H1 (cell line): ENCODE measurements at regions not wholly inside any gene's neighbourhood (a gene's known extent, or its start where the extent isn't known, plus 50 kb on each side); places are given as distances from the start of the nearest gene placed in this dataset.

Experiments used
- CTCF ChIA-PET: fragments of 300-600 bp; sonication (Branson Sonifier 250); formaldehyde crosslinking; loops from one replicate; lab custom pipeline; 2021; ENCODE audit not compliant: partially characterized antibody; lab: Charles Lee
- POLR2A ChIA-PET: fragments of 300-600 bp; sonication (Branson Sonifier 250); formaldehyde crosslinking; loops from one replicate; lab custom pipeline; 2021; ENCODE audit warnings: inconsistent platforms; ENCODE audit not compliant: partially characterized antibody; lab: Charles Lee
- DNase-seq, 2 experiments: peaks; one replicate each; pipeline versions ENCODE4 v3.0.0 to v3.0.0-alpha.2; 2010 to 2022; ENCODE audit warnings: low spot score in 2 of 2, low read depth in 1 of 2, mixed read lengths in 1 of 2
- FAIRE-seq: peaks from 2 replicates; lab custom pipeline; 2011; peaks lifted over from hg19 to GRCh38; lab: Jason Lieb, UNC
- H2AFZ ChIP-seq: 2 replicates; pipeline ENCODE4 v1.8.1; 2012; ENCODE audit warnings: low read length, inconsistent platforms
- H2AK5ac ChIP-seq: 2 replicates; pipeline ENCODE4 v1.6.1; 2013; ENCODE audit warnings: low read depth, low read length
- H2BK120ac ChIP-seq: replicated peaks from 2 replicates; pipeline ENCODE3; 2013; ENCODE audit warnings: low read depth, low read length, inconsistent platforms
- H2BK12ac ChIP-seq: 2 replicates; pipeline ENCODE4 v1.6.1; 2013; ENCODE audit warnings: low read depth, low read length
- H2BK15ac ChIP-seq: 2 replicates; pipeline ENCODE4 v1.6.1; 2013; ENCODE audit warnings: low read length
- H2BK20ac ChIP-seq: 2 replicates; pipeline ENCODE4 v1.6.1; 2013; ENCODE audit warnings: low read length
- H2BK5ac ChIP-seq: 2 replicates; pipeline ENCODE4 v1.6.1; 2013; ENCODE audit warnings: low read depth, low read length
- H3K14ac ChIP-seq: 2 replicates; pipeline ENCODE4 v1.6.1; 2013; ENCODE audit warnings: inconsistent platforms; ENCODE audit not compliant: insufficient read length
- H3K18ac ChIP-seq: 2 replicates; pipeline ENCODE4 v1.6.1; 2013; ENCODE audit warnings: low read length; ENCODE audit errors: extremely low read depth
- H3K23ac ChIP-seq: 2 replicates; pipeline ENCODE4 v1.6.1; 2013; ENCODE audit warnings: inconsistent platforms; ENCODE audit not compliant: insufficient read length
- H3K23me2 ChIP-seq: 2 replicates; pipeline ENCODE4 v1.6.1; 2013; ENCODE audit warnings: low read depth, low read length
- H3K27ac ChIP-seq: 2 replicates; pipeline ENCODE4 v1.6.1; 2011; ENCODE audit warnings: low read depth, low read length, inconsistent platforms
- H3K27me3 ChIP-seq, 4 experiments: replicated peaks in 1 of 4; 1 replicate in 1 of 4; 2 replicates in 3 of 4; pipeline versions ENCODE4 v1.6.1 to v1.8.1; 2011 to 2013; ENCODE audit warnings: low read length in 3 of 4, mild to moderate bottlenecking in 3 of 4, inconsistent platforms in 2 of 4, mixed read lengths in 2 of 4, moderate library complexity in 1 of 4; ENCODE audit not compliant: control insufficient read depth in 3 of 4, insufficient read depth in 3 of 4; ENCODE audit errors: extremely low read depth in 1 of 4
- H3K36me3 ChIP-seq, 4 experiments: 2 replicates each; pipeline versions ENCODE4 v1.6.1 to v1.8.1; 2011 to 2013; ENCODE audit warnings: mild to moderate bottlenecking in 4 of 4, low read length in 3 of 4, moderate library complexity in 2 of 4, control low read depth in 1 of 4, inconsistent platforms in 1 of 4; ENCODE audit not compliant: insufficient read depth in 4 of 4, control insufficient read depth in 2 of 4
- H3K4ac ChIP-seq: replicated peaks from 2 replicates; pipeline ENCODE3; 2013; ENCODE audit warnings: low read length, low read depth, mixed read lengths, inconsistent platforms; ENCODE audit not compliant: insufficient read length
- H3K4me1 ChIP-seq, 4 experiments: replicated peaks in 1 of 4; 1 replicate in 1 of 4; 2 replicates in 3 of 4; pipeline versions ENCODE4 v1.6.1 to v1.8.1; 2011 to 2013; ENCODE audit warnings: low read length in 3 of 4, inconsistent platforms in 2 of 4, mixed read lengths in 1 of 4; ENCODE audit not compliant: insufficient read depth in 4 of 4, control insufficient read depth in 3 of 4
- H3K4me2 ChIP-seq, 2 experiments: 2 replicates each; pipeline versions ENCODE4 v1.6.1 to v1.8.1; 2011 to 2013; ENCODE audit warnings: low read depth in 2 of 2, low read length in 2 of 2, control low read depth in 1 of 2, inconsistent platforms in 1 of 2, mild to moderate bottlenecking in 1 of 2; ENCODE audit not compliant: insufficient read depth in 1 of 2
- H3K4me3 ChIP-seq, 4 experiments: fragments of 200-600, 300-600 bp in 1 of 4; sonication (generic), shearing (Covaris generic), sonication (Bioruptor Twin) in 1 of 4; 2 replicates each; pipeline versions ENCODE4 v1.5.1 to v1.8.1; 2011 to 2016; ENCODE audit warnings: low read length in 4 of 4, low read depth in 3 of 4, control low read depth in 2 of 4, inconsistent platforms in 2 of 4, mild to moderate bottlenecking in 2 of 4, mixed read lengths in 1 of 4, moderate library complexity in 1 of 4; ENCODE audit not compliant: insufficient read depth in 2 of 4; ENCODE audit errors: extremely low read depth in 1 of 4
- H3K56ac ChIP-seq: replicated peaks from 2 replicates; pipeline ENCODE3; 2013; ENCODE audit warnings: low read depth, mild to moderate bottlenecking, mixed read lengths, low read length, inconsistent platforms; ENCODE audit not compliant: insufficient read length
- H3K79me1 ChIP-seq: 2 replicates; pipeline ENCODE4 v1.6.1; 2013; ENCODE audit warnings: low read depth, low read length, control low read depth
- H3K79me2 ChIP-seq, 2 experiments: 2 replicates each; pipeline versions ENCODE4 v1.6.1 to v1.8.1; 2012 to 2013; ENCODE audit warnings: low read length in 2 of 2, mild to moderate bottlenecking in 2 of 2, inconsistent platforms in 1 of 2; ENCODE audit not compliant: insufficient read depth in 2 of 2, control insufficient read depth in 1 of 2
- H3K9ac ChIP-seq, 4 experiments: replicated peaks in 1 of 4; 1 replicate in 1 of 4; 2 replicates in 3 of 4; pipeline versions ENCODE4 v1.6.1 to v1.8.1; 2011 to 2013; ENCODE audit warnings: low read depth in 3 of 4, low read length in 3 of 4, control low read depth in 2 of 4, mild to moderate bottlenecking in 2 of 4, moderate library complexity in 2 of 4, inconsistent platforms in 1 of 4; ENCODE audit errors: extremely low read depth in 1 of 4
- H3K9me3 ChIP-seq, 2 experiments: 2 replicates each; pipeline versions ENCODE4 v1.6.1 to v1.8.1; 2012 to 2013; ENCODE audit warnings: mild to moderate bottlenecking in 2 of 2, moderate library complexity in 2 of 2, control low read depth in 1 of 2, inconsistent platforms in 1 of 2, low read depth in 1 of 2, low read length in 1 of 2, mixed read lengths in 1 of 2; ENCODE audit not compliant: insufficient read depth in 2 of 2
- H4K20me1 ChIP-seq, 2 experiments: replicated peaks in 1 of 2; 2 replicates each; pipeline versions ENCODE3 to v1.8.1; 2011 to 2013; ENCODE audit warnings: inconsistent platforms in 2 of 2, low read length in 2 of 2, mild to moderate bottlenecking in 1 of 2; ENCODE audit not compliant: insufficient read depth in 2 of 2, control insufficient read depth in 1 of 2
- H4K5ac ChIP-seq: 2 replicates; pipeline ENCODE4 v1.6.1; 2013; ENCODE audit warnings: low read length, low read depth, mixed read lengths, inconsistent platforms; ENCODE audit not compliant: insufficient read length
- H4K8ac ChIP-seq: 2 replicates; pipeline ENCODE4 v1.8.0; 2013; ENCODE audit warnings: mild to moderate bottlenecking, moderate library complexity, low read length, inconsistent platforms; ENCODE audit not compliant: insufficient read depth; ENCODE audit errors: extremely low read depth
- H4K91ac ChIP-seq: replicated peaks from 2 replicates; pipeline ENCODE3; 2013; ENCODE audit warnings: low read length, mixed read lengths, inconsistent platforms; ENCODE audit not compliant: insufficient read length
- BACH1 ChIP-seq: IDR thresholded peaks from 2 replicates; pipeline ENCODE4 v1.6.1; 2012; ENCODE audit warnings: low read length, improper control_type of control experiment
- BCL11A ChIP-seq, 2 experiments: IDR thresholded peaks; one replicate each; pipeline ENCODE4 v1.6.1; 2011; ENCODE audit warnings: low read depth in 2 of 2, low read length in 2 of 2, mild to moderate bottlenecking in 2 of 2
- CEBPB ChIP-seq: IDR thresholded peaks from 2 replicates; pipeline ENCODE4 v1.6.1; 2012; ENCODE audit warnings: low read depth, low read length
- CHD2 ChIP-seq: IDR thresholded peaks from 2 replicates; pipeline ENCODE4 v1.6.1; 2012; ENCODE audit warnings: low read length, improper control_type of control experiment
- EGR1 ChIP-seq: IDR thresholded peaks from 2 replicates; pipeline ENCODE4 v1.6.1; 2011; ENCODE audit warnings: low read depth, low read length, borderline replicate concordance
- JUND ChIP-seq: IDR thresholded peaks from 2 replicates; pipeline ENCODE4 v1.6.1; 2011; ENCODE audit warnings: mild to moderate bottlenecking, improper control_type of control experiment, low read length
- KDM1A ChIP-seq: fragments of 200-600, 300-600 bp; sonication (generic); IDR thresholded peaks from 2 replicates; pipeline ENCODE4 v1.7.1; 2016; ENCODE audit warnings: mild to moderate bottlenecking, low read length, borderline replicate concordance
- KDM5A ChIP-seq: fragments of 200-600 bp; IDR thresholded peaks from 2 replicates; pipeline ENCODE4 v1.7.1; 2012; ENCODE audit warnings: mild to moderate bottlenecking, low read length, inconsistent platforms, mixed read lengths
- SIN3A ChIP-seq, 2 experiments: IDR thresholded peaks in 1 of 2; conservative IDR thresholded peaks in 1 of 2; 2 replicates each; pipeline ENCODE4 v1.6.1; 2011 to 2012; ENCODE audit warnings: low read length in 2 of 2, improper control_type of control experiment in 1 of 2, low read depth in 1 of 2, mild to moderate bottlenecking in 1 of 2
- SIRT6 ChIP-seq: IDR thresholded peaks from one replicate; pipeline ENCODE4 v1.7.1; 2012; ENCODE audit warnings: low read length, inconsistent platforms
- WGBS, 2 experiments: shearing (Covaris generic) in 1 of 2; methylation state at CpG; one replicate each; pipeline versions ENCODE4 v1.1.6 to v1.1.7; 2013 to 2015; ENCODE audit warnings: low lambda C conversion rate in 2 of 2, mixed read lengths in 2 of 2, inconsistent platforms in 1 of 2, low coverage in 1 of 2, missing lambda C conversion rate in 1 of 2; ENCODE audit not compliant: insufficient replicate concordance in 2 of 2, insufficient coverage in 1 of 2, insufficient read length in 1 of 2; ENCODE audit errors: extremely low coverage in 1 of 2, missing lambda C conversion rate in 1 of 2; 5-methylcytosine and 5-hydroxymethylcytosine counted together
- TF ChIP-seq, protein P1 (sequence below): IDR thresholded peaks from 2 replicates; pipeline ENCODE4 v1.6.1; 2012; ENCODE audit warnings: inconsistent platforms

DNA sequence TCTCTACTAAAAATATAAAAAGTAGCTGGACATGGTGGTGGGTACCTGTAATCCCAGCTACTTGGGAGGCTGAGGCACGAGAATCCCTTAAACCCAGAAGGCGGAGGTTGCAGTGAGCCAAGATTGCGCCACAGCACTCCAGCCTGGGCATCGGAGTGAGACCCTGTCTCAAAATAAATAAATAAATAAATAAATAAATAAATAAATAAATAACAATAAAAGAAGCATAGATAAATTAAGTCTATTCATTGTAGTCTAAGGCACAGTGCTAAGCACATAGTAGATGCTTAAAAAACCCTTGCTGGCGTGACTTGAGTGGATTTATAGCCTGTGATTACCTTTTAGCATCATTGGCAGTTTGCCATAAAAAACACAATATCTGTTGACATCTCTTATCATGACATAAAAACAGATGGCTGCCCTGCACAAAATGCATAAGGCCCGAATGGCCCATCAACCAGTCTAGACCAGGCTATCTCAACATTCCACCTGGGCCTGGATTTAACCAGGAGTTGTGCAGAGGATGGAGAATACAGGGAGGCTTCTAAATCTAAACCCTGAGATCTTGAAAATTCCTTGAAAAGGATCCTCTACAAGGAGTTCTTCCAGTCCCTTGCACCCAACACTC lies 94.9 kb downstream of the PRLHR start:
- Histone ChIP-seq H3K9me3 (no peaks in the 10 kb centered on the region), H3K36me3 (no peaks in the 10 kb centered on the region), H4K5ac (no peak overlapping the region), H2AFZ (no peak overlapping the region), H3K18ac (no peak overlapping the region), H3K4ac (no peak overlapping the region), H3K79me2 (no peaks in the 10 kb centered on the region), H3K79me1 (no peaks in the 10 kb centered on the region), H2BK15ac (no peak overlapping the region), H3K23me2 (no peaks in the 10 kb centered on the region), H4K91ac (no peak overlapping the region), H3K4me3 (no peak overlapping the region), H3K4me1 (no peaks in the 10 kb centered on the region), H2BK12ac (no peak overlapping the region), H4K8ac (no peak overlapping the region), H2BK5ac (no peak overlapping the region), H3K56ac (no peak overlapping the region), H2BK120ac (no peak overlapping the region), H3K27ac (no peak overlapping the region), H2AK5ac (no peak overlapping the region), H4K20me1 (no peaks in the 10 kb centered on the region), H3K14ac (no peak overlapping the region), H2BK20ac (no peak overlapping the region), H3K27me3 (no peaks in the 10 kb centered on the region), H3K23ac (no peak overlapping the region), H3K4me2 (no peak overlapping the region), H3K9ac (no peak overlapping the region)
- DNase-seq (no peak), FAIRE-seq (no peak)
- WGBS, 2 experiments = 84% methylated on average over 6 of the region's 6 CpGs; no CpG with 5 or more reads in 1 of the 2 experiments
- ChIA-PET POLR2A (no interaction called here), CTCF (interaction anchor here (1.0 to 1.9 kb wide), 3 partner anchors 16 to 44 kb away, joined by 3 to 5 read pairs (median 3); no protein-coding TSS in a partner anchor)
- TF ChIP-seq CEBPB = no peak
- no peak for TF ChIP-seq KDM5A
- TF ChIP-seq, protein P1, sequence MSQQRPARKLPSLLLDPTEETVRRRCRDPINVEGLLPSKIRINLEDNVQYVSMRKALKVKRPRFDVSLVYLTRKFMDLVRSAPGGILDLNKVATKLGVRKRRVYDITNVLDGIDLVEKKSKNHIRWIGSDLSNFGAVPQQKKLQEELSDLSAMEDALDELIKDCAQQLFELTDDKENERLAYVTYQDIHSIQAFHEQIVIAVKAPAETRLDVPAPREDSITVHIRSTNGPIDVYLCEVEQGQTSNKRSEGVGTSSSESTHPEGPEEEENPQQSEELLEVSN = no peak
- no peak for TF ChIP-seq SIRT6
- TF ChIP-seq SIN3A (conservative IDR thresholded peaks at IDR 0.05 in 1 of 2, IDR thresholded peaks at IDR 0.05 in 1 of 2; ENCODE audit: low read depth in 1 of 2, low read length in 2 of 2) = no peak
- no peak for TF ChIP-seq KDM1A
- TF ChIP-seq BCL11A (IDR thresholded peaks at IDR 0.05; ENCODE audit: low read depth in 2 of 2, low read length in 2 of 2) = no peak
- TF ChIP-seq EGR1 = no peak
- no peak for TF ChIP-seq CHD2
- TF ChIP-seq BACH1 = no peak
- no peak for TF ChIP-seq JUND
